ENCODE measurements at regions not wholly inside any gene's neighbourhood (a gene's known extent, or its start where the extent isn't known, plus 50 kb on each side); places are given as distances from the start of the nearest gene placed in this dataset.

- H3K27me3 ChIP-seq (ENCODE audit: control insufficient read depth in 1 of 2, insufficient read depth in 2 of 2, low read length in 2 of 2): no peaks in the 10 kb centered on the region
- no peaks in the 10 kb centered on the region for H3K4me1 ChIP-seq (ENCODE audit: control insufficient read depth in 2 of 2, insufficient read depth in 2 of 2, low read length in 1 of 2)
- 91 to 94% methylated on average over 7 of the region's 7 CpGs for WGBS, 2 donors
Observed at GRCh38 chrX:5142644-5143043, 1086.0 kb downstream of the NLGN4X start.

DNA sequence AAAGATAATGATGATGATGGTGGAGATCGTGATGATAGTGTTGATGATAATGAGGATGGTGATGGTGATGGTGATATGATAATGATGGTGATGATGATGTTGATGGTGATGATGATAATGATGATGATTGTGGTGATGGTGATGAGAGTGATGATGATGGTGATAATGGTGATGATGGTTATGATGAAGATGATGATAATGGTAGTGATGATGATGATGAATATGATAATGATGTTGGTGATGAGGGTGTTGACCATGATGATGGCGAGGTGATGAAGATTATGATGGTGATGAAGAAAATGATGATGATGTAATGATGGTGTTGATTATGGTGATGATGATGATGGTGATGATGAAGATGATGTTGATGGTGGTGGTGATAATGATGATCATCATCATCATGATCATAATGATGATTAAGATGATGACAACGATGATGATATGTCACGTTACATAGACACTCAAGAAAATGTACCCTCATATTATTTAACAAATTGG, 1106.4 kb downstream of the NLGN4X start:
- Histone ChIP-seq H3K9me3 (ENCODE audit: control insufficient read depth in 2 of 2, insufficient read depth in 1 of 2, low read depth in 1 of 2, low read length in 1 of 2) (no peaks in the 10 kb centered on the region), H3K27me3 (ENCODE audit: control insufficient read depth in 1 of 2, insufficient read depth in 2 of 2, low read length in 2 of 2) (no peaks in the 10 kb centered on the region), H3K4me1 (ENCODE audit: control insufficient read depth in 2 of 2, insufficient read depth in 2 of 2, low read length in 1 of 2) (no peaks in the 10 kb centered on the region), H3K27ac (ENCODE audit: low read depth in 2 of 2, low read length in 1 of 2) (no peak overlapping the region), H3K36me3 (ENCODE audit: control insufficient read depth in 2 of 2, insufficient read depth in 2 of 2, low read length in 1 of 2) (no peaks in the 10 kb centered on the region), H3K4me3 (ENCODE audit: low read depth in 1 of 2, low read length in 2 of 2) (no peak overlapping the region)
- 67 to 71% methylated on average over 4 of the region's 4 CpGs for WGBS, 2 donors

More at GRCh38 chrX:5142644-5143043, 1086.0 kb downstream of the NLGN4X start:
- Histone ChIP-seq H3K4me3 (ENCODE audit: low read depth in 1 of 2, low read length in 2 of 2) (no peak overlapping the region), H3K9me3 (ENCODE audit: control insufficient read depth in 2 of 2, insufficient read depth in 1 of 2, low read depth in 1 of 2, low read length in 1 of 2) (no peaks in the 10 kb centered on the region), H3K36me3 (ENCODE audit: control insufficient read depth in 2 of 2, insufficient read depth in 2 of 2, low read length in 1 of 2) (no peaks in the 10 kb centered on the region), H3K27ac (ENCODE audit: low read depth in 2 of 2, low read length in 1 of 2) (no peak overlapping the region)

DNA sequence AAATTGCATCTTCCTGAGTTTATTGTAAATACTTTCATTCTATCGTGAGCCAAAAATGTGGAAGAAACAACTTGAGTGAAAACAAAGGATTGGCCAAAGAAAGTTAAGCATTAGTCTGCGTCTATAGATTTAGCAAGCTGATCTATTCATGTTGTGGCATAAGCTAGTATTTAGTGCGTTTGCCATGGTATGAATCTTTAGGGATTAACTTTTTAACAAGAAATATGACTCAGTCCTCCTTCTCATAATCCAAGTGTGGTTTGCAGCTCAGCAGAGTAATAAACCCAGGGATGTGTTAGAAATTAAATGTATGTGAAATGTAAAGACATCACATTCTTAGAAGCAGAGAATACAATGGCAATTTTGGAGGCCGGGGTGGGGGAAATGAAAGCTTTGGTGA, 1110.9 kb downstream of the NLGN4X start:
- no peaks in the 10 kb centered on the region for H3K36me3 ChIP-seq (ENCODE audit: control insufficient read depth in 2 of 2, insufficient read depth in 2 of 2, low read length in 1 of 2)
- WGBS, 2 donors: 39 to 70% methylated on average over 4 of the region's 4 CpGs
- no peaks in the 10 kb centered on the region for H3K9me3 ChIP-seq (ENCODE audit: control insufficient read depth in 2 of 2, insufficient read depth in 1 of 2, low read depth in 1 of 2, low read length in 1 of 2)
- no peaks in the 10 kb centered on the region for H3K4me1 ChIP-seq (ENCODE audit: control insufficient read depth in 2 of 2, insufficient read depth in 2 of 2, low read length in 1 of 2)
- no peak overlapping the region for H3K27ac ChIP-seq (ENCODE audit: low read depth in 2 of 2, low read length in 1 of 2)
- no peaks in the 10 kb centered on the region for H3K27me3 ChIP-seq (ENCODE audit: control insufficient read depth in 1 of 2, insufficient read depth in 2 of 2, low read length in 2 of 2)
- no peak overlapping the region for H3K4me3 ChIP-seq (ENCODE audit: low read depth in 1 of 2, low read length in 2 of 2)

DNA sequence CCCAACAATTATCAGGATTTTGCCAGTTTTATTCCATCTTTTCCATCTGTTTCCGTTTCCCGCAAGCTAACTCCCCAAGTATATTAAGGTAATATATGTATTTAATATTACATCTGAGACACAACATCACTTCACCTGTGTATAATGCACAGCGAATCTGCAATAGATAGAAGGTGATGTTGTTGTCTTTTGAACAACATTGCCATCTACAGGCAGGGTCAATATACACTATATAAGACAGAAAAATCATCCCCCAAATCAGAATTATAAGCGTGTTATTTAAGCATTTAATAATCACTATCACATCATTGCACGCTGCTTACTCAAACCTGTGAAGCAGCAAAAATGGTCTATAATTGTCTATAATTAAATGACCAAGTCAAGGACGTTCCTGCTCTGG, 1115.5 kb downstream of the NLGN4X start:
- Histone ChIP-seq H3K9me3 (ENCODE audit: control insufficient read depth in 2 of 2, insufficient read depth in 1 of 2, low read depth in 1 of 2, low read length in 1 of 2) (no peaks in the 10 kb centered on the region), H3K27me3 (ENCODE audit: control insufficient read depth in 1 of 2, insufficient read depth in 2 of 2, low read length in 2 of 2) (no peaks in the 10 kb centered on the region), H3K36me3 (ENCODE audit: control insufficient read depth in 2 of 2, insufficient read depth in 2 of 2, low read length in 1 of 2) (no peaks in the 10 kb centered on the region), H3K4me1 (ENCODE audit: control insufficient read depth in 2 of 2, insufficient read depth in 2 of 2, low read length in 1 of 2) (no peaks in the 10 kb centered on the region), H3K27ac (ENCODE audit: low read depth in 2 of 2, low read length in 1 of 2) (no peak overlapping the region), H3K4me3 (ENCODE audit: low read depth in 1 of 2, low read length in 2 of 2) (no peak overlapping the region)
- 56 to 58% methylated on average over 6 of the region's 6 CpGs for WGBS, 2 donors

- Histone ChIP-seq H3K27me3 (ENCODE audit: control insufficient read depth in 1 of 2, insufficient read depth in 2 of 2, low read length in 2 of 2) (no peaks in the 10 kb centered on the region), H3K36me3 (ENCODE audit: control insufficient read depth in 2 of 2, insufficient read depth in 2 of 2, low read length in 1 of 2) (no peaks in the 10 kb centered on the region), H3K9me3 (ENCODE audit: control insufficient read depth in 2 of 2, insufficient read depth in 1 of 2, low read depth in 1 of 2, low read length in 1 of 2) (peaks cover 0 to 3% of the 10 kb centered on the region in 2 donors), H3K4me3 (ENCODE audit: low read depth in 1 of 2, low read length in 2 of 2) (no peak overlapping the region), H3K27ac (ENCODE audit: low read depth in 2 of 2, low read length in 1 of 2) (no peak overlapping the region), H3K4me1 (ENCODE audit: control insufficient read depth in 2 of 2, insufficient read depth in 2 of 2, low read length in 1 of 2) (no peaks in the 10 kb centered on the region)
- WGBS, 2 donors: 89 to 93% methylated on average over 8 of the region's 8 CpGs
Observed at GRCh38 chrX:5100004-5100403, 1128.7 kb downstream of the NLGN4X start.

DNA sequence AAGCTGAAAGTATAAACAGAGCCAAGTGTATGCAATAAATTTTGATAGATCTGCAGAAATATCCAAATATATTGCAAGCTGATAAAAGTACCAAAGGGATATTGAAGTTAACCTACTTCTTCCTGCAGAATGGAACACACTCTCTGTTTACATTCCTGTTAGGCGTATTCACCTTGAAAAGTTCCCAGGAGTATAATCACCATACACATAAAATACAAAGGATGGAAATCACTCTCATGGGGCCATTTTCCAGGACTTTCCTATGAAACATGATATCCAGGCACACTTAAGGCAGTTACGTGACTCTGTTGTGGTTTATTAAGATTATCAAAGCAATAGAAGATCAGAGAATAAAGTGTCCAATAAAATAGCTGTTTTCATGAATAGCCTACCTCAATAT, 1142.3 kb downstream of the NLGN4X start:
- Histone ChIP-seq H3K9me3 (ENCODE audit: control insufficient read depth in 2 of 2, insufficient read depth in 1 of 2, low read depth in 1 of 2, low read length in 1 of 2) (no peaks in the 10 kb centered on the region), H3K4me3 (ENCODE audit: low read depth in 1 of 2, low read length in 2 of 2) (no peak overlapping the region), H3K27ac (ENCODE audit: low read depth in 2 of 2, low read length in 1 of 2) (no peak overlapping the region), H3K27me3 (ENCODE audit: control insufficient read depth in 1 of 2, insufficient read depth in 2 of 2, low read length in 2 of 2) (no peaks in the 10 kb centered on the region), H3K36me3 (ENCODE audit: control insufficient read depth in 2 of 2, insufficient read depth in 2 of 2, low read length in 1 of 2) (no peaks in the 10 kb centered on the region), H3K4me1 (ENCODE audit: control insufficient read depth in 2 of 2, insufficient read depth in 2 of 2, low read length in 1 of 2) (no peaks in the 10 kb centered on the region)
- WGBS, 2 donors: 50 to 70% methylated on average over 2 of the region's 2 CpGs

- no peak overlapping the region for H3K4me3 ChIP-seq (ENCODE audit: low read depth in 1 of 2, low read length in 2 of 2)
- H3K9me3 ChIP-seq (ENCODE audit: control insufficient read depth in 2 of 2, insufficient read depth in 1 of 2, low read depth in 1 of 2, low read length in 1 of 2): no peaks in the 10 kb centered on the region
- H3K27me3 ChIP-seq (ENCODE audit: control insufficient read depth in 1 of 2, insufficient read depth in 2 of 2, low read length in 2 of 2): no peaks in the 10 kb centered on the region
- no peaks in the 10 kb centered on the region for H3K4me1 ChIP-seq (ENCODE audit: control insufficient read depth in 2 of 2, insufficient read depth in 2 of 2, low read length in 1 of 2)
- no peaks in the 10 kb centered on the region for H3K36me3 ChIP-seq (ENCODE audit: control insufficient read depth in 2 of 2, insufficient read depth in 2 of 2, low read length in 1 of 2)
- WGBS, 2 donors: 78 to 81% methylated on average over 6 of the region's 6 CpGs
- H3K27ac ChIP-seq (ENCODE audit: low read depth in 2 of 2, low read length in 1 of 2): no peak overlapping the region
Observed at GRCh38 chrX:5084279-5084678, 1144.4 kb downstream of the NLGN4X start.

- no peaks in the 10 kb centered on the region for H3K9me3 ChIP-seq (ENCODE audit: control insufficient read depth in 2 of 2, insufficient read depth in 1 of 2, low read depth in 1 of 2, low read length in 1 of 2)
- 67% methylated on average over 3 of the region's 3 CpGs for WGBS, 2 donors
- no peaks in the 10 kb centered on the region for H3K36me3 ChIP-seq (ENCODE audit: control insufficient read depth in 2 of 2, insufficient read depth in 2 of 2, low read length in 1 of 2)
- no peaks in the 10 kb centered on the region for H3K27me3 ChIP-seq (ENCODE audit: control insufficient read depth in 1 of 2, insufficient read depth in 2 of 2, low read length in 2 of 2)
- no peak overlapping the region for H3K27ac ChIP-seq (ENCODE audit: low read depth in 2 of 2, low read length in 1 of 2)
- no peaks in the 10 kb centered on the region for H3K4me1 ChIP-seq (ENCODE audit: control insufficient read depth in 2 of 2, insufficient read depth in 2 of 2, low read length in 1 of 2)
- H3K4me3 ChIP-seq (ENCODE audit: low read depth in 1 of 2, low read length in 2 of 2): no peak overlapping the region
Observed at GRCh38 chrX:5082705-5083104, 1146.0 kb downstream of the NLGN4X start.

- no peaks in the 10 kb centered on the region for H3K36me3 ChIP-seq (ENCODE audit: control insufficient read depth in 2 of 2, insufficient read depth in 2 of 2, low read length in 1 of 2)
- H3K4me3 ChIP-seq (ENCODE audit: low read depth in 1 of 2, low read length in 2 of 2): no peak overlapping the region
- no peaks in the 10 kb centered on the region for H3K4me1 ChIP-seq (ENCODE audit: control insufficient read depth in 2 of 2, insufficient read depth in 2 of 2, low read length in 1 of 2)
- no peaks in the 10 kb centered on the region for H3K27me3 ChIP-seq (ENCODE audit: control insufficient read depth in 1 of 2, insufficient read depth in 2 of 2, low read length in 2 of 2)
- no peak overlapping the region for H3K27ac ChIP-seq (ENCODE audit: low read depth in 2 of 2, low read length in 1 of 2)
- 58 to 59% methylated on average over 4 of the region's 4 CpGs for WGBS, 2 donors
- H3K9me3 ChIP-seq (ENCODE audit: control insufficient read depth in 2 of 2, insufficient read depth in 1 of 2, low read depth in 1 of 2, low read length in 1 of 2): no peaks in the 10 kb centered on the region
Observed at GRCh38 chrX:5080791-5081190, 1147.9 kb downstream of the NLGN4X start.

DNA sequence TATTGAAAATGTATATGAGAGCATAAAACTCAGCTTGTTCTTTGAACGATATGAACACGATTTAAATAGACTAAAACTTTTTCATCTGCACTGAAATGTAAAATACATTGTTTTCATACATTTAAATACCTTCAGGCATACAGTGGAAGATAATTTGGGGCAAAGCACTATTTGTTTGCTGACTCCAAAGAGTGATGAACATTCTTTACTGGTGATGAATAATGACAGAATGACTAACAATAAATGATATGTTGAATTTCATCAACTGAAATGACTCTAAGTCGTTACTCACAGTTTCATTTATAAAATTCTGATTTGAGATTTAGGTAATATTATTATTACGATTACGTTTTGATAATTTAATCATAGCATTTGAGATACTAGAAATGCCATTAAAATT, 1160.1 kb downstream of the NLGN4X start:
- H3K36me3 ChIP-seq (ENCODE audit: control insufficient read depth in 2 of 2, insufficient read depth in 2 of 2, low read length in 1 of 2): no peaks in the 10 kb centered on the region
- WGBS, 2 donors: 80 to 81% methylated on average over 5 of the region's 5 CpGs
- no peaks in the 10 kb centered on the region for H3K9me3 ChIP-seq (ENCODE audit: control insufficient read depth in 2 of 2, insufficient read depth in 1 of 2, low read depth in 1 of 2, low read length in 1 of 2)
- H3K27ac ChIP-seq (ENCODE audit: low read depth in 2 of 2, low read length in 1 of 2): no peak overlapping the region
- no peak overlapping the region for H3K4me3 ChIP-seq (ENCODE audit: low read depth in 1 of 2, low read length in 2 of 2)
- no peaks in the 10 kb centered on the region for H3K4me1 ChIP-seq (ENCODE audit: control insufficient read depth in 2 of 2, insufficient read depth in 2 of 2, low read length in 1 of 2)
- H3K27me3 ChIP-seq (ENCODE audit: control insufficient read depth in 1 of 2, insufficient read depth in 2 of 2, low read length in 2 of 2): no peaks in the 10 kb centered on the region

Measured in esophagus (tissue), 2 donors.